ENCODE measurements at regions not wholly inside any gene's neighbourhood (a gene's known extent, or its start where the extent isn't known, plus 50 kb on each side); places are given as distances from the start of the nearest gene placed in this dataset.

GRCh38 chr7:119421657-119422056 is 851.3 kb upstream of the KCND2 start:
- no peak for TF ChIP-seq TSHZ2 (CRISPR knock-in tag; IDR thresholded peaks at IDR 0.05)
- TF ChIP-seq TCF4 (CRISPR knock-in tag; IDR thresholded peaks at IDR 0.05; ENCODE audit: borderline replicate concordance) = no peak
- no peak for TF ChIP-seq SNAI2 (CRISPR knock-in tag; IDR thresholded peaks at IDR 0.05)
- no peak for TF ChIP-seq ZC3H10 (CRISPR knock-in tag; IDR thresholded peaks at IDR 0.05)
- TF ChIP-seq BACH2 (CRISPR knock-in tag; IDR thresholded peaks at IDR 0.05; ENCODE audit: borderline replicate concordance) = no peak
- TF ChIP-seq TOX (CRISPR knock-in tag; IDR thresholded peaks at IDR 0.05; ENCODE audit: borderline replicate concordance) = no peak
- no peak for TF ChIP-seq ZNF565 (CRISPR knock-in tag; conservative IDR thresholded peaks at IDR 0.05; ENCODE audit: low read depth)
- no peak for TF ChIP-seq OSR1 (CRISPR knock-in tag; IDR thresholded peaks at IDR 0.05)

Data from SK-N-SH treated with all-trans-retinoic acid at 6 μM for 48 hours (cell line).